IMR-90 (cell line): ENCODE measurements at regions not wholly inside any gene's neighbourhood (a gene's known extent, or its start where the extent isn't known, plus 50 kb on each side); places are given as distances from the start of the nearest gene placed in this dataset.

Experiments
- TF ChIP-seq, protein P1 (sequence below): fragments of 150-350 bp; IDR thresholded peaks from 2 replicates; pipeline ENCODE4 v1.6.1; 2017; ENCODE audit warnings: mild to moderate bottlenecking, antibody characterized with exemption, low read length, low read depth

DNA sequence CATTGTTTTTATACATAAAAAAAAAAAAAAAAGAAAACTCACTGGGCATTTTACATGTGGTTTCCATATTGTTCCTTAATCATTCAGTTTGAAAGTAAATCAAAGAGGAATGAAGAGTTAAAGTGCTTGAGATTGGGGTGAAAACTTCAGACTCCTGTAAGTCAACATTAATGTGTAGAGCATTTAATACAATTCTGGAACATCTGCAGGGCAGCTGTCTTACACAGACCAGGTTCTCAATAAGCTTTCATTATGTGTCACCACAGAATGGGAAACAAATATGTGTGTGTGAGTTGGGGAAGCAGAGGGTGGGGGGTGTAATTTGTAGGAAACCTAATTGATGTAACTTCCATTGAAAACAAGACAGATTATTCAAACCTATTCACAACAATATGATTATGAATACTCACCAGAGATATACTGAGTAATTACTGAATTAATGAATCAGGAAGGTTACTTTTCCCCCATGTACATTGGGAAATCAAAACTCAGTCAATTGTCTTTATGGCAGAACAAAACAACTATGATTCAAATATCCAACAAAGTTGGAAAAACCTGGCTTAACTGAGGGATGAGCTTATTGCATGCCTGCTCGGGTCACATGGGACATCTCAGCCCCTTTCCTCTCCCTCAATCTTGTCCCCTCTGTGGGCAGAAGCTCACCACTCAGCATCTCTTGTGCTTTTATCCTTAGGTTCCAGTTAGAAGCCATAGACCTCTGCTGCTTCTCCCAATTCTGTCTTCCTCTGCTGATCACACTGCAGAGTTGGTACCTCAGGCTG is 281.2 kb upstream of the THBS1 start (continued):
- TF ChIP-seq, protein P1, sequence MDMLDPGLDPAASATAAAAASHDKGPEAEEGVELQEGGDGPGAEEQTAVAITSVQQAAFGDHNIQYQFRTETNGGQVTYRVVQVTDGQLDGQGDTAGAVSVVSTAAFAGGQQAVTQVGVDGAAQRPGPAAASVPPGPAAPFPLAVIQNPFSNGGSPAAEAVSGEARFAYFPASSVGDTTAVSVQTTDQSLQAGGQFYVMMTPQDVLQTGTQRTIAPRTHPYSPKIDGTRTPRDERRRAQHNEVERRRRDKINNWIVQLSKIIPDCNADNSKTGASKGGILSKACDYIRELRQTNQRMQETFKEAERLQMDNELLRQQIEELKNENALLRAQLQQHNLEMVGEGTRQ, result no peak
